ENCODE measurements at regions not wholly inside any gene's neighbourhood (a gene's known extent, or its start where the extent isn't known, plus 50 kb on each side); places are given as distances from the start of the nearest gene placed in this dataset.

DNA sequence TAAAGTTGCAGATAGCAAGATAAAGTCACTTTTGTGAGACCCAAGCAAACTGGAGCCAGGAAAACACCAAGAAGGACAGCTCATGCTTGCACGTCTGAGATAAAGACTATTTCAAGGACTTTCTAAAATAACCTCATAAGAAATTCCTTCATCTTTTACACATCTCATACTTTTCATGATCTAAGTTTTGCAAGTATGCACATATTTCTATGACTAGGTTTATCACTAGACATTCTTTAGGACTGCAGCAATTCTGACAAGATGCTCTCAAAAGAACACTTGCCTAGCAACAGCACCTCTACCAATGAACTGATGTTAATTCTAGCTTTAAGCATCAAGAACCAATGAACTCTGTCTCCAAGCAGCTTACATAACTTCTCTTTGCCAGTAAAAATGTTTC is 457.6 kb downstream of the SEMA3D start:
- H3K9me3 Mint-ChIP-seq = peaks cover 20% of the 10 kb centered on the region
- no peak overlapping the region for H3K4me3 Mint-ChIP-seq
- Histone ChIP-seq H3K79me2 (ENCODE audit: low read depth) (no peaks in the 10 kb centered on the region), H3K27me3 (no peaks in the 10 kb centered on the region), H3K27ac (no peak overlapping the region), H3K9ac (no peak overlapping the region), H3K9me3 (ENCODE audit: low read depth) (no peaks in the 10 kb centered on the region), H4K20me1 (ENCODE audit: low read depth) (no peaks in the 10 kb centered on the region), H3K4me2 (no peak overlapping the region), H3K4me3 (no peak overlapping the region), H3K36me3 (no peaks in the 10 kb centered on the region), H3K4me1 (no peaks in the 10 kb centered on the region), H3F3A (ENCODE audit: low read depth) (no peaks in the 10 kb centered on the region), H2AFZ (replicated peaks) (no peak overlapping the region)
- H3K27me3 Mint-ChIP-seq (ENCODE audit: insufficient read depth, low read depth) = peaks cover 2% of the 10 kb centered on the region
- no peaks in the 10 kb centered on the region for H3K36me3 Mint-ChIP-seq
- no peaks in the 10 kb centered on the region for H3K4me1 Mint-ChIP-seq
- TF ChIP-seq, protein P1, sequence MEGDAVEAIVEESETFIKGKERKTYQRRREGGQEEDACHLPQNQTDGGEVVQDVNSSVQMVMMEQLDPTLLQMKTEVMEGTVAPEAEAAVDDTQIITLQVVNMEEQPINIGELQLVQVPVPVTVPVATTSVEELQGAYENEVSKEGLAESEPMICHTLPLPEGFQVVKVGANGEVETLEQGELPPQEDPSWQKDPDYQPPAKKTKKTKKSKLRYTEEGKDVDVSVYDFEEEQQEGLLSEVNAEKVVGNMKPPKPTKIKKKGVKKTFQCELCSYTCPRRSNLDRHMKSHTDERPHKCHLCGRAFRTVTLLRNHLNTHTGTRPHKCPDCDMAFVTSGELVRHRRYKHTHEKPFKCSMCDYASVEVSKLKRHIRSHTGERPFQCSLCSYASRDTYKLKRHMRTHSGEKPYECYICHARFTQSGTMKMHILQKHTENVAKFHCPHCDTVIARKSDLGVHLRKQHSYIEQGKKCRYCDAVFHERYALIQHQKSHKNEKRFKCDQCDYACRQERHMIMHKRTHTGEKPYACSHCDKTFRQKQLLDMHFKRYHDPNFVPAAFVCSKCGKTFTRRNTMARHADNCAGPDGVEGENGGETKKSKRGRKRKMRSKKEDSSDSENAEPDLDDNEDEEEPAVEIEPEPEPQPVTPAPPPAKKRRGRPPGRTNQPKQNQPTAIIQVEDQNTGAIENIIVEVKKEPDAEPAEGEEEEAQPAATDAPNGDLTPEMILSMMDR (IDR thresholded peaks at IDR 0.05) = no peak
- TF ChIP-seq EZH2phosphoT487 (IDR thresholded peaks at IDR 0.05) (no peak), EZH2 (IDR thresholded peaks at IDR 0.05) (no peak)
- H3K27ac Mint-ChIP-seq = no peak overlapping the region
- no peak for DNase-seq (ENCODE audit: low spot score)

DNA sequence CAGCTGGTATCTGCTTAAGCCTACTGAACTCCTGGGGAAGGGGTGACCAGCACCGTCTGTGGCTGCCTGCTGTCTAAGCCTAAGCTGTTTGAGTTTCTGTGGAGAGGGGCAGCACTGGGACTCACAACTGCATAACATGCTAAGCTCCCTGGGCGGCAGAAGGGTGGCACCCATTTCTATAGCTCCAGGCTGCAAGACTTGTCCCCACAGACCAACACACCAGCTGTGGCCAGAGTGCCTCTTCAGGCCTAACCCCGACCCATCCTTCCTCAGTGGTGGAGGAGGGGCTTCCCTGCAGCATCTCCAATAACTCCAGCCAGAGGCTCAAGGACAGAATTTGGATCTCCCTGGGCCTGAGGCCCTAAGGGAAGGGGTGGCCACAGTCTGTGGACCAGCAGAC is 464.1 kb downstream of the SEMA3D start:
- Histone ChIP-seq H2AFZ (replicated peaks) (no peak overlapping the region), H3K27ac (no peak overlapping the region), H4K20me1 (ENCODE audit: low read depth) (no peaks in the 10 kb centered on the region), H3K27me3 (no peaks in the 10 kb centered on the region), H3K36me3 (no peaks in the 10 kb centered on the region), H3K9ac (no peak overlapping the region), H3F3A (ENCODE audit: low read depth) (no peaks in the 10 kb centered on the region), H3K4me2 (no peak overlapping the region), H3K9me3 (ENCODE audit: low read depth) (no peaks in the 10 kb centered on the region), H3K79me2 (ENCODE audit: low read depth) (no peaks in the 10 kb centered on the region), H3K4me1 (no peaks in the 10 kb centered on the region), H3K4me3 (no peak overlapping the region)
- no peak for DNase-seq (ENCODE audit: low spot score)
- Mint-ChIP-seq H3K27ac (no peak overlapping the region), H3K27me3 (ENCODE audit: insufficient read depth, low read depth) (no peaks in the 10 kb centered on the region), H3K9me3 (peaks cover 19% of the 10 kb centered on the region), H3K36me3 (no peaks in the 10 kb centered on the region), H3K4me3 (no peak overlapping the region), H3K4me1 (no peaks in the 10 kb centered on the region)
- TF ChIP-seq, protein P1 (IDR thresholded peaks at IDR 0.05) = no peak
- no peak for TF ChIP-seq EZH2 (IDR thresholded peaks at IDR 0.05)
- TF ChIP-seq EZH2phosphoT487 (IDR thresholded peaks at IDR 0.05) = no peak

DNA sequence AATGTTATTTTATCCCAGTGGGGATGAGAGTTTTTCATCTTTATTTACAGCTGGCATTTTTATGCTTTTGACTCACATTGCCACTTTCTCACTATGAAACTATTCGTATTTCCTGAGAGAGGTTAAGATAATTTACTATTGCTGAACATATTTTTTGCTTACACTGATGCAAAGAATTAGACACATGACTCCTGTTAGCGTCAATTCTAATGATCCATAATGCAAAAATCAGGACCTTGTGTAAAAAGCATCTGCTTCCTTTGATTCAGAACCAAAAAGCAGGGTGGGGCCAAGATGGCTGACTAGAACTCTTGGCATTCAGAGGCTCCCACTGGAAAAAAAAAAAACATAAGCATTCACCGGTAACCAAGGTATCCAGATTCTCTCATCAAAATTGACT is 464.8 kb downstream of the SEMA3D start:
- no peaks in the 10 kb centered on the region for H3F3A ChIP-seq (ENCODE audit: low read depth)
- no peaks in the 10 kb centered on the region for H4K20me1 ChIP-seq (ENCODE audit: low read depth)
- no peaks in the 10 kb centered on the region for H3K79me2 ChIP-seq (ENCODE audit: low read depth)
- H3K4me2 ChIP-seq = no peak overlapping the region
- DNase-seq (ENCODE audit: low spot score) = no peak
- no peak overlapping the region for H3K27ac ChIP-seq
- no peaks in the 10 kb centered on the region for H3K27me3 ChIP-seq
- Mint-ChIP-seq H3K4me3 (no peak overlapping the region), H3K36me3 (no peaks in the 10 kb centered on the region), H3K4me1 (no peaks in the 10 kb centered on the region), H3K27me3 (ENCODE audit: insufficient read depth, low read depth) (no peaks in the 10 kb centered on the region), H3K9me3 (peaks cover 19% of the 10 kb centered on the region), H3K27ac (no peak overlapping the region)
- no peaks in the 10 kb centered on the region for H3K4me1 ChIP-seq
- H3K36me3 ChIP-seq = no peaks in the 10 kb centered on the region
- no peak overlapping the region for H3K9ac ChIP-seq
- no peak overlapping the region for H2AFZ ChIP-seq (replicated peaks)
- H3K9me3 ChIP-seq (ENCODE audit: low read depth) = no peaks in the 10 kb centered on the region
- no peak overlapping the region for H3K4me3 ChIP-seq
- TF ChIP-seq EZH2phosphoT487 (IDR thresholded peaks at IDR 0.05) = no peak
- no peak for TF ChIP-seq EZH2 (IDR thresholded peaks at IDR 0.05)

GRCh38 chr7:84720456-84721097 is 466.3 kb downstream of the SEMA3D start:
- TF ChIP-seq EZH2phosphoT487 (IDR thresholded peaks at IDR 0.05) = no peak
- TF ChIP-seq, protein P1 (IDR thresholded peaks at IDR 0.05) = no peak
- TF ChIP-seq EZH2 (IDR thresholded peaks at IDR 0.05) = no peak
- H3K4me1 ChIP-seq = no peaks in the 10 kb centered on the region
- no peak overlapping the region for H3K4me3 ChIP-seq
- no peaks in the 10 kb centered on the region for H3K4me1 Mint-ChIP-seq
- no peaks in the 10 kb centered on the region for H3K27me3 Mint-ChIP-seq (ENCODE audit: insufficient read depth, low read depth)
- H3K9me3 Mint-ChIP-seq = peaks cover 11% of the 10 kb centered on the region
- no peaks in the 10 kb centered on the region for H3F3A ChIP-seq (ENCODE audit: low read depth)
- no peak overlapping the region for H3K4me3 Mint-ChIP-seq
- H3K27me3 ChIP-seq = no peaks in the 10 kb centered on the region
- H3K36me3 ChIP-seq = no peaks in the 10 kb centered on the region
- H3K4me2 ChIP-seq = no peak overlapping the region
- H3K9ac ChIP-seq = no peak overlapping the region
- no peaks in the 10 kb centered on the region for H3K36me3 Mint-ChIP-seq
- H3K27ac Mint-ChIP-seq = no peak overlapping the region
- no peaks in the 10 kb centered on the region for H4K20me1 ChIP-seq (ENCODE audit: low read depth)
- H3K79me2 ChIP-seq (ENCODE audit: low read depth) = no peaks in the 10 kb centered on the region
- DNase-seq (ENCODE audit: low spot score) = no peak
- H2AFZ ChIP-seq (replicated peaks) = no peak overlapping the region
- H3K27ac ChIP-seq = no peak overlapping the region
- no peaks in the 10 kb centered on the region for H3K9me3 ChIP-seq (ENCODE audit: low read depth)

All from neural progenitor cell (in vitro differentiated cells).